Pancreas (tissue), 10 donors: ENCODE measurements at regions not wholly inside any gene's neighbourhood (a gene's known extent, or its start where the extent isn't known, plus 50 kb on each side); places are given as distances from the start of the nearest gene placed in this dataset.
"Not testable (repeated sequence)": the region's sequence is repeated elsewhere in the genome, so short reads cannot be mapped to it uniquely, and the experiment has no call there.

Source experiments
- ATAC-seq, 4 donors: fragments of 200-7000 bp; cut with Tn5 transposase; one replicate each; pipeline versions ENCODE4 v1.8.0 to v1.9.1; 2020; ENCODE audit warnings: mild to moderate bottlenecking in 4 of 4, moderate library complexity in 4 of 4
- DNase-seq, 6 donors: peaks; one replicate each; pipeline ENCODE4 v3.0.0-alpha.2; 2020
- FAIRE-seq: peaks from 2 replicates; lab custom pipeline; 2012; peaks lifted over from hg19 to GRCh38; lab: Jason Lieb, UNC
- H3K27ac ChIP-seq, 4 donors: fragments of 200-600 bp; sonication (generic); 1 replicate in 3 of 4; 2 replicates in 1 of 4; pipeline versions ENCODE4 v1.5.0 to v1.8.0; 2020
- H3K27me3 ChIP-seq, 4 donors: fragments of 200-600 bp; one replicate each; pipeline ENCODE4 v1.8.0; 2021
- H3K36me3 ChIP-seq, 3 donors: fragments of 200-600 bp; sonication (generic) in 1 of 3; one replicate each; pipeline versions ENCODE4 v1.5.0 to v1.8.0; 2020 to 2021
- H3K4me1 ChIP-seq, 3 donors: fragments of 200-600 bp; one replicate each; pipeline ENCODE4 v1.8.0; 2021
- H3K4me3 ChIP-seq, 4 donors: fragments of 200-600 bp; sonication (generic) in 2 of 4; one replicate each; pipeline versions ENCODE4 v1.5.0 to v1.8.0; 2020 to 2021
- H3K9me3 ChIP-seq, 4 donors: fragments of 200-600 bp; one replicate each; pipeline ENCODE4 v1.8.0; 2021
- WGBS, 2 donors: extraction: QIAGEN DNeasy Blood & Tissue Kit; methylation state at CpG; one replicate each; pipeline ENCODE4 v1.1.7; 2013; 5-methylcytosine and 5-hydroxymethylcytosine counted together
- intact Hi-C, 3 donors: fragments of 100-400 bp; cut with DNase I; formaldehyde crosslinking; loops; one replicate each; pipeline versions ENCODE4 v1.11.1 to v1.14.2; 2022
- TF ChIP-seq, protein P1 (sequence below), 4 donors: fragments of 200-600 bp; sonication (generic) in 3 of 4; IDR thresholded peaks; one replicate each; pipeline versions ENCODE4 v1.5.0 to v1.8.0; 2021; ENCODE audit warnings: antibody characterized with exemption in 4 of 4
- donor health status: healthy with polysubstance abuse.
- donor health status: DM: no; HTN: no; CAD: no; lungs with moderate emphysema.
- donor health status: DM: no; HTN: no; CAD: no.
- donor health status: control.
- donor health status: control.
- donor health status: Bipolar disorder and iron deficiency.
- donor health status: DM: yes; HTN: yes; CAD: no.
- donor health status: DM: no; HTN: no; CAD: no.
- donor health status: DM: no; HTN: no; CAD: no.
- donor health status: DM: yes; HTN: yes; CAD: no.

DNA sequence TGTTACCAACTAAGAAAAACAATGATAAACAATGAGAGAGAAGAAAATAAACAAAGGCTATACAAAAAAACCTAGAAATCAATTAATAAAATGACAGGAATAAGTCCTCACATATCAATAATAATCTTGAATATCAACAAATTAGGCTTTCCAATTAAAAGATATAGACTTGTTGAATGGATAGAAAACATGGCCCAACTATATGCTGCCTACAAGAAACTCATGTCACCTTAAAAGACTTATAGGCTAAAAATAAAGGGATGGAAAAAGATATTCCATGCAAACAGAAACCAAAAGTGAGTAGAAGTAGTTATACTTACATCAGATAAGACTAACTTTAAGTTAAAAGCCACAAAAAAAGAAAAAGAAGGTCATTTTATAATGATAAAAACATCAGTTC, 183.9 kb downstream of the MYRFL start:
- Histone ChIP-seq H3K27me3 (no peaks in the 10 kb centered on the region), H3K4me3 (no peak overlapping the region), H3K36me3 (no peaks in the 10 kb centered on the region), H3K9me3 (no peaks in the 10 kb centered on the region), H3K4me1 (no peaks in the 10 kb centered on the region), H3K27ac (no peak overlapping the region)
- no peak for FAIRE-seq
- TF ChIP-seq, protein P1, sequence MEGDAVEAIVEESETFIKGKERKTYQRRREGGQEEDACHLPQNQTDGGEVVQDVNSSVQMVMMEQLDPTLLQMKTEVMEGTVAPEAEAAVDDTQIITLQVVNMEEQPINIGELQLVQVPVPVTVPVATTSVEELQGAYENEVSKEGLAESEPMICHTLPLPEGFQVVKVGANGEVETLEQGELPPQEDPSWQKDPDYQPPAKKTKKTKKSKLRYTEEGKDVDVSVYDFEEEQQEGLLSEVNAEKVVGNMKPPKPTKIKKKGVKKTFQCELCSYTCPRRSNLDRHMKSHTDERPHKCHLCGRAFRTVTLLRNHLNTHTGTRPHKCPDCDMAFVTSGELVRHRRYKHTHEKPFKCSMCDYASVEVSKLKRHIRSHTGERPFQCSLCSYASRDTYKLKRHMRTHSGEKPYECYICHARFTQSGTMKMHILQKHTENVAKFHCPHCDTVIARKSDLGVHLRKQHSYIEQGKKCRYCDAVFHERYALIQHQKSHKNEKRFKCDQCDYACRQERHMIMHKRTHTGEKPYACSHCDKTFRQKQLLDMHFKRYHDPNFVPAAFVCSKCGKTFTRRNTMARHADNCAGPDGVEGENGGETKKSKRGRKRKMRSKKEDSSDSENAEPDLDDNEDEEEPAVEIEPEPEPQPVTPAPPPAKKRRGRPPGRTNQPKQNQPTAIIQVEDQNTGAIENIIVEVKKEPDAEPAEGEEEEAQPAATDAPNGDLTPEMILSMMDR (IDR thresholded peaks at IDR 0.05), result no peak
- intact Hi-C loops, result no loop called here
- ATAC-seq, result no peak
- DNase-seq, result no peak

DNA sequence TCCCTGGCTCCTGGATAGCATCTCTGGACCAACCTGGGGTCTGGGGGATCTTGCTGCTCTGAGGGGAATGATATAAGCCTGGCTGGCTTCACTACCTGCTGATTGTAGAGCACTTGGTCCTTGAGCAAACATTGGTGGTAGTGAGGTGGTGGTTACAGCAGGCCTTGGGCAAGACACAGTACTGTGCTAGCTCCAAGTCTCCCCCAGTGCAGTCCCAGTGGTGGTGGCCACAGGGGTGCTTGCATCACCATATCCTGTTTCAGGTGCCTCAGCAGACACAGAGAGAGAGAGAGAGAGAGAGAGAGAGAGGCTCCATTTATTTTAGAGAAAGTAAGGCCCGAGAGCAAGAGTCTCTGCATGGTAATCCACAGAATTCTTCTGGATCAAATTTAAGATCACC, 186.3 kb downstream of the MYRFL start:
- 78 to 94% methylated on average over 1 of the region's 1 CpG for WGBS, 2 donors
- intact Hi-C loops, result no loop called here
- Histone ChIP-seq H3K9me3 (no peaks in the 10 kb centered on the region), H3K27ac (no peak overlapping the region), H3K4me1 (no peaks in the 10 kb centered on the region), H3K27me3 (no peaks in the 10 kb centered on the region), H3K36me3 (no peaks in the 10 kb centered on the region), H3K4me3 (no peak overlapping the region)
- FAIRE-seq, result no peak
- no peak for DNase-seq
- no peak for ATAC-seq
- TF ChIP-seq, protein P1 (IDR thresholded peaks at IDR 0.05), result no peak

DNA sequence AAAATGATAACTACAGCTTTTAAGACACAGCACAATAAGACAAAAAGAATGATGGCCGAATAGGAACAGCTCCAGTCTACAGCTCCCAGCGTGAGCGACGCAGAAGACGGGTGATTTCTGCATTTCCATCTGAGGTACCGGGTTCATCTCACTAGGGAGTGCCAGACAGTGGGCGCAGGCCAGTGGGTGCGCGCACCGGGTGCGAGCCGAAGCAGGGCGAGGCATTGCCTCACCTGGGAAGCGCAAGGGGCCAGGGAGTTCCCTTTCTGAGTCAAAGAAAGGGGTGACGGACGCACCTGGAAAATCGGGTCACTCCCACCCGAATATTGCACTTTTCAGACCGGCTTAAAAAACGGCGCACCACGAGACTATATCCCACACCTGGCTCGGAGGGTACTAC, 188.0 kb downstream of the MYRFL start:
- ATAC-seq, H3K27ac ChIP-seq, H3K4me3 ChIP-seq, H3K36me3 ChIP-seq, H3K9me3 ChIP-seq, H3K4me1 ChIP-seq, FAIRE-seq, intact Hi-C loops, DNase-seq, H3K27me3 ChIP-seq: not testable (repeated sequence)
- 35 to 48% methylated on average over 11 to 23 of the region's 23 CpGs for WGBS, 2 donors

DNA sequence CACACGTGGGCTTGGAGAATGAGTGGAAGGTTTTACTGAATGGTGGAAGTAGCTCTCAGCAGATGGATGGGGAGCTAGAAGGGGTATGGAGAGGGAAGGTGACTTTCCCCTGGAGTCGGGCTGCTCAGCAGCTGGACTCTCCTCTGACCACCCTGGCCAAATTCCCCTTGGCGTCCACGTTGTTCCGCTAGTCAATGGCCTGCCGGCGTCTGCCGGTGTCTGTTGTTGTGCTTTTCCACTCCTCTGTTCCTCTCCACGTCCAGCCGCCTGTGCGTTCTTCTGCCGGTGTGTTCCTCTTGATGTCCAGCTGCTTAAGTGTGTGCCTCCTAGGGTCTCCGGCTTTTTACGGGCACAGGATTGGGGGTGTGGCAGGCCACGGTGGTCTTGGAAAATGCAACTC, 203.5 kb downstream of the MYRFL start:
- no peaks in the 10 kb centered on the region for H3K4me1 ChIP-seq
- intact Hi-C loops, result no loop called here
- no peaks in the 10 kb centered on the region for H3K36me3 ChIP-seq
- FAIRE-seq, result no peak
- 84 to 92% methylated on average over 15 of the region's 15 CpGs for WGBS, 2 donors
- ATAC-seq, result no peak
- H3K27me3 ChIP-seq, result no peaks in the 10 kb centered on the region
- H3K9me3 ChIP-seq, result peaks cover 0 to 2% (median 0%) of the 10 kb centered on the region in 4 donors
- no peak overlapping the region for H3K27ac ChIP-seq
- DNase-seq, result no peak
- H3K4me3 ChIP-seq, result no peak overlapping the region
- TF ChIP-seq, protein P1 (IDR thresholded peaks at IDR 0.05), result no peak

DNA sequence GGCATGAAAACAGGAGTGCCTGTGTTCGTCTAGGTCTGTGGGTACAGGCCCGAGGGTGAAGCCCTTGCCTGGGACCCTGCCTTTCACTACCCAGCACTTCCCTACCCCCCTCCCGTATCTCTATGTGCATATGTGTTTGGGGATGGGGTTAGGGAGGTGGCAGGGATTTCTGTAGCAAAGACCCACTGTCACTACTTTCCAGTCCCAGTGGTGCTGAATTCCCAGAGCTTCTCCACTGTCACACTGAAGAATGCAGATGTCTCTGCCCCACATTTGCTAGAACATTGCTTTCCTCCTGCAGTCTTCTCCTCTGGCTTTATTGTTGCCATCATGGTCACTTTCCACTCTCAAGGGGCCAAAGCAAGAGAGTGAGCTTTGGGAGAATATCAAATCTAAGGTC, 203.9 kb downstream of the MYRFL start:
- whole genome bisulfite sequencing, 2 donors, result 53 to 75% methylated on average over 3 of the region's 3 CpGs
- H3K27ac ChIP-seq, result no peak overlapping the region
- no peak for DNase-seq
- peaks cover 0 to under 1% (median 0%) of the 10 kb centered on the region in 4 donors for H3K9me3 ChIP-seq
- no peaks in the 10 kb centered on the region for H3K36me3 ChIP-seq
- TF ChIP-seq, protein P1 (IDR thresholded peaks at IDR 0.05), result no peak
- H3K4me1 ChIP-seq, result no peaks in the 10 kb centered on the region
- H3K27me3 ChIP-seq, result no peaks in the 10 kb centered on the region
- intact Hi-C loops, result no loop called here
- no peak overlapping the region for H3K4me3 ChIP-seq
- FAIRE-seq, result no peak
- ATAC-seq, result no peak
